Adrenal gland (tissue), 5 donors: ENCODE measurements at regions not wholly inside any gene's neighbourhood (a gene's known extent, or its start where the extent isn't known, plus 50 kb on each side); places are given as distances from the start of the nearest gene placed in this dataset.

Experiments
- POLR2A ChIP-seq, 2 donors: fragments of 450-650 bp; IDR thresholded peaks; one replicate each; pipeline ENCODE4 v1.6.1; 2017; ENCODE audit warnings: antibody characterized with exemption in 2 of 2, mild to moderate bottlenecking in 2 of 2, moderate library complexity in 1 of 2
- TF ChIP-seq, protein P1 (sequence below), 6 experiments: fragments of 450-650 bp in 4 of 6; fragments of 200-600 bp in 2 of 6; sonication (generic) in 1 of 6; IDR thresholded peaks; 1 replicate in 5 of 6; 2 replicates in 1 of 6; pipeline versions ENCODE4 v1.5.1 to v1.8.0; 2016 to 2021; ENCODE audit warnings: antibody characterized with exemption in 6 of 6, mild to moderate bottlenecking in 2 of 6, moderate library complexity in 1 of 6
- donor health status: DM: no; HTN: no; CAD: no.

DNA sequence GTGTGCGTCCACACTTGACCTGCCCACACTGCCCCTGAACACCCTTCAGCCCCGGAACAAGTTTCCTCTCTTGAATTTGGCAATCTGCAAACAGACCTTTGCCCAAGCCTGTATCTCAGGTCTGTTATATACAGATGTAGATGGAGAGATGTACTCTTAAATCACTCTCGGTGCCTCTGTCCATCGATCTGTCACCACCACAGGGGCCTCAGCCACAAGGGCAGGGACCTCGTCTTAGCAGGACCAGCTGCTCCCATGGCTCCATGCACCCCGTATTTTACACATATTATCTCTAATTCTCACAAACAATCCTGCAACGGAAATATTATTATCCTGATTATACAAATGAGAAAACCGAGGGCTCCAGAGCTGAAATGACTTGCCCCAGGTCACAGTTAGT is 313.4 kb downstream of the BCL11B start:
- TF ChIP-seq, protein P1, sequence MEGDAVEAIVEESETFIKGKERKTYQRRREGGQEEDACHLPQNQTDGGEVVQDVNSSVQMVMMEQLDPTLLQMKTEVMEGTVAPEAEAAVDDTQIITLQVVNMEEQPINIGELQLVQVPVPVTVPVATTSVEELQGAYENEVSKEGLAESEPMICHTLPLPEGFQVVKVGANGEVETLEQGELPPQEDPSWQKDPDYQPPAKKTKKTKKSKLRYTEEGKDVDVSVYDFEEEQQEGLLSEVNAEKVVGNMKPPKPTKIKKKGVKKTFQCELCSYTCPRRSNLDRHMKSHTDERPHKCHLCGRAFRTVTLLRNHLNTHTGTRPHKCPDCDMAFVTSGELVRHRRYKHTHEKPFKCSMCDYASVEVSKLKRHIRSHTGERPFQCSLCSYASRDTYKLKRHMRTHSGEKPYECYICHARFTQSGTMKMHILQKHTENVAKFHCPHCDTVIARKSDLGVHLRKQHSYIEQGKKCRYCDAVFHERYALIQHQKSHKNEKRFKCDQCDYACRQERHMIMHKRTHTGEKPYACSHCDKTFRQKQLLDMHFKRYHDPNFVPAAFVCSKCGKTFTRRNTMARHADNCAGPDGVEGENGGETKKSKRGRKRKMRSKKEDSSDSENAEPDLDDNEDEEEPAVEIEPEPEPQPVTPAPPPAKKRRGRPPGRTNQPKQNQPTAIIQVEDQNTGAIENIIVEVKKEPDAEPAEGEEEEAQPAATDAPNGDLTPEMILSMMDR (IDR thresholded peaks at IDR 0.05): no peak
- no peak for TF ChIP-seq POLR2A (IDR thresholded peaks at IDR 0.05)
